HG03460 (cell line): ENCODE measurements at regions not wholly inside any gene's neighbourhood (a gene's known extent, or its start where the extent isn't known, plus 50 kb on each side); places are given as distances from the start of the nearest gene placed in this dataset.

Source experiments
- ATAC-seq: cut with Tn5 transposase; IDR thresholded peaks from one replicate; pipeline ENCODE4 v1.9.1; 2021; ENCODE audit not compliant: unreplicated experiment

DNA sequence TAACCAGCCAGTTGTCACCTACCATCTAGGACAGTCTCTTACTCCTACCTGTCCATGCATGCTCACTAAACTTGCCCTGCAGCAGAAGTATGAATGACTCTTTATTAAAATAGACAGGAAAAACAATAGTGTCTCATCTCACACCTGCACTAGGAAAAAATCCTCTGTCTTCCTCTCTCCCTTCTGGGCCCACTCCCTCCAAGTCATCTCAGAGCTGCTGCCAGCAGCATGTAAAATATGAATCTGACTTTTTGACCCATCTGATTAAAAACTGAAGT lies 93.5 kb upstream of the THBS1 start:
- ATAC-seq: no peak

DNA sequence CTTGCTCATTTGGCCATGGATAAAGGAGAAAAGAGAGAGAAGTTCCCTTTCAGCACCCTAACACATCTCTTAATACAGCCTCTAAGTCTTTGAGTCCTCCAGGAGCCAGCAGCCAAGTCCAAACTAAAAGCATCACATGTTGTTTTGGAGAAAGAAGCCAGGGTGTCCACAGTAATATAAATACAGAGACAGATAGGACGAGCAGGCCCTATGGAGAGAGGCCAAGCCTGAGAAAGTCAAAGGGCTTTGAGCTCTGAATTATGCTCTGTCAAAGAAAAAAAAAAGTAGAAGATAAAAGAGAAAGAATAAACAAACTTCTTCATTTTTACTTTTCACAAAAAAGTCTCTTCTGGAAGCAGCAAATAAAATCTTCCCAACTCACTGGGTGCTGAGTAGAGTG lies 92.4 kb upstream of the THBS1 start:
- no peak for ATAC-seq

DNA sequence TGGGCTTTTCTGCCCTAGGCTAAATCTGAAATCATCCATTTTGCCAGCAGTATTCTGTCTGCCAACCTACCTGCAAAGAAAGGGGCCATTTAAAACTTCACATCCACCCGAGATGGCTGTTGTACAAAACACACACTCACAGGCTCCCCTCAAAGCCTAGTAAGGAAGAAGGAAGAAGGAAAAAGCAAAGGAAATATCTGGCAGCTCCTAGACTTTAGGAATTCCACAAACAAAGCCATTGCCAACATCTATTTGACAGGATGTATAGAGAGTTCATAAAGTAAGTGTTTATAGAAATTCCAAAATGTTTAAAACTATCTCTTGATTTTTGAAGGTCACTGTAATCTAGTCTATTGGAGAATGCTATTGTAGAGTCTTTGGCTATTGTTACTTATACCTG lies 91.9 kb upstream of the THBS1 start:
- no peak for ATAC-seq

DNA sequence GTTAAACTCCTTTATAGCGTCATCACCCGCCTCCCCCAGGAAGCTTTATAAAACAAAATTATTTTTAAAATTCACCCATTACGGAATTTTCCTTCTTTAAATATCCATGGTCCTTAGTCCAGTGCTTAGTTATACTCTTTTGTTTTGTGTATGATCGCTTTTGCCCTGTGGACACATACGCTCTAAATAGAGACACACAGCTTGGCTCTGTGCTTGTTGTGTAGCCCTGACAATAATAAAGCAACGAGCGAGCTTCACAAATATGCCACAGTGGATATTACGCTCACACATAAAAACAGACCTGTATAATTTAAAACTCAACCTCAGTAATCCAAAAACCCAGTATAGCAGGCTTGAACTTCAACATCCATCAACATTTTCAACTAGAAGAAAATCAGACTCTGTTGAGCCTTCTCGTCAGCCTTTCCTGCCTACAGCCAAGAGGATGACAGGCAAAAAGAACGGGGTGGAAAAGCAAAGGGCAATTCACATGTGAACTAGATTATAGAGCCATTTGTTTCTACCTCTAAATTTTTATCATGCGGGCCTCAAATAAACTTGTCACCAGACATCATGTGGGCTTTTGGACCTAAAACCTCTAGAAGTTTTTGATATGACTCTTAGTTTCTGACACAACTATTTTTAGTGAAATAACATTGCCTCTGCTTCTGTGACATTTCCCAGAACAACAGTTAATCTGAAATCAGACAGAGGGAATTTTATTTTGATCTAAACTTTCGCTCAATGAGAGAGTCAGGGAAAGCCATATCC lies 89.6 kb upstream of the THBS1 start:
- ATAC-seq: no peak

DNA sequence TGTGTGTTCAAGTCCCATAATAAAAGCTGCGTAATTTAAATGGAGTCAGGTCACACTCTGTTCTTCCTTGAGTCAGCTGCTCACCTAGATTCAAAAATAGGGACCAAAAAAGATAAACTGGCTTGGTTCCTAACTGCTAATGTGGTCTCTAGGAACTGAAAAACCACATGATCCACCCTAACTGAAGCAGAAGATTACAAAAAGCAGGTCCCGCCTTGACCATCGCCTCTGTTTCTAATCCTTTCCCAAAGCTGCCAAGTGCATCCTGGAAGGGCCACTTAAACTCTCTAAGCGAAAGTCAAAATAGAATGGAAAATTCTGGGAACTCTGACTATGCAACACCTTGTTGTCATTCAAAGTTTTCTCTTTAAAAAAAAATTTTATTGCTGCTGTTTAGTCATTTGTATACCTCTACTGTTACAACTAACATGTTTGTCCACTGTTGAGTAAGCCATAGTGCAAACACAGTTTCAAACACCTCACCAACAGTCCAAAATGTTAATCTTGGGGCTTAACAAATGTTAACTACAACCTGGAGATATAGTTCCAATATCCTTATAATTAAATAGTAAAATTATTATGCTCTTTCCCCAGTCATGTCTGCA lies 88.9 kb upstream of the THBS1 start:
- no peak for ATAC-seq

DNA sequence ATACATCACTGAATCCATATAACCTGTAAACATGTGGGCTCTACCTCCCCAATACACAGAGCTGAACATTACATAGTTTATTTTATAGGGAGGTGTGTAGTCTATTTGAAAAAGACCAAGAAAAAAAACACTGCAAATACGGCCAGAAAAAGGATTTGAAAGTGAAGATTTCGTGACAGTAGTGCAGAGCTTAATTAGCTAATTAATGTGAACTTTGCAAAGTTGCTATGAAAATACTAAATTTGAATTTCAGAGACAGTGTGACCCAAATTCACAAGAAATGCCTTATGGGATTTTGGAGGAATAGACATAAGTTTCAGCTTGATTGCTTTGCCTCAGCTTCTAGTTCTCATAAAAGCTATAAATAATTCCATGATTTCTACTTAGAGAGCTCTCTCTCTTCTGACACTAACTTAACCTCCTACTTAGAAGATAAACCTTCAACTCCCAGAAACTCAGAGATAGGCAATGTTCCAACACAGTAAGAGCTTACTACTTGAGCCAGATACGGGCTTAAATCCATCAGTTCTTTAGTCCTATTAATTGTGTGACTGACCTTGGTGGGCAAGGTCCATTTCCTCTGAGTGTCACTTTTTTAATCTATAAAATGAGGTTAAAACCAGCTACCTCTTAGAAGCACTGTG lies 87.3 kb upstream of the THBS1 start:
- ATAC-seq: no peak

DNA sequence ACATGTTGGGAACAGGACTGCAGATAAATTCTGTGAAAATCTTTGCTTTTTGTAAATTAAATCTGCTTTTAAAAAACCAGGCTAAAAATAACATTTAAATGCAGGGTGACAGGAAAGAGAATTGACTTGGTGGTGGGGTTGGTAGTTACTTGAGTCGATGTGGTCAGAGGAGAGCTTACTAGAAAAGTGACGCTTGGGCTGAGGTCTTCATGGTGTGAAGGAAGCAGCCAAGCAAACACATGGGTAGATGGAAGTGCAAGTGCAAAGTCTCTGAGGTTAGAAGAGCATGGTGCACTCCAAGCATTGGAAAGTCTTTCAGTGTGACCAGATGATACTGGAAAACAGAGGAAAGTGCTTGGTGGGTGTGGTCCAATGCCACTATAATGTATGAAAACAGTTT lies 86.4 kb upstream of the THBS1 start:
- no peak for ATAC-seq

DNA sequence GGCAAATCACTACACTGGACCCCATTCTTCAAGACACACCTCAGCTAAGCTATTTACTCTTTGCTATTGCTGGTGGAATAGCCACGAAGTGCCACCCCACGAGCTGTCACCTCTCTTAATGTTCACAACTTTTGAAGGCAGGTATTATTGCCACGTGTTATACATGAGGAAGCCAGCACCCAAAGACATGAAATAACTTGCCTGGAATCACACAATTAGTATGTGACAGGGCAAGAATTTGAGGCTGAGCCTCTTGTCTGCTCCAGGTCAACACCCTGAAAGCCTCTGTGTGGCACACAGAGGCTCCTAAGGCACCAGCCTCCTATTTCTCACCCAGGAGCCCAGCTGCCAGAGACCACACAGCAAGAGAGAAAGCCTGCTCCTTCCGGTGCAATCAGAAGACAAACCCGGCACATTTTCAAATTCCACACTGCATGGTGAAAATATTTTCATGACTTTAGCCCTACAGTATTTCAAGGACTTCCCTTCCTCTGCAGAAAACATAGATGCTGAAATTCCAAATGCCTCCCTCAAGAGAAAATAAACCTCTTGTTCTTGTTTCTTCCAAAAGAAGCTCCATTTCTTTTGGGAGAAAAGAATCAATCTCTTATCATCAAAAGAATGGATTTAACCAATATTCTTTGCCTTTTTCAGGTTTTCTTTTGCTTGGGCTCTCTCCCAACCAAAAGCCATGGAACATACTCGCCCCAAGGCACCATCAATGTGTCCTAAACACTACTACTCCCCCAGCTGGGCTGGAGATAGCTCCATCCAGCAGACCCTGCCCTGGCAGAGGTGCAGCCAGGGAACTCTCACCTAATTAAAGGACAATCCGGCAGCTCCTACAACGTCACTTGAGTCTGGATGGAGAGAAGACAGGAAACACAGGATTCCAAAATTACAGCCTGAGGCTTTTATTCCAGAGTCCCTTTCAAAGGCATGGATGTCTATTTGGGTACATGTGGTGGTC lies 84.7 kb upstream of the THBS1 start:
- ATAC-seq: no peak

DNA sequence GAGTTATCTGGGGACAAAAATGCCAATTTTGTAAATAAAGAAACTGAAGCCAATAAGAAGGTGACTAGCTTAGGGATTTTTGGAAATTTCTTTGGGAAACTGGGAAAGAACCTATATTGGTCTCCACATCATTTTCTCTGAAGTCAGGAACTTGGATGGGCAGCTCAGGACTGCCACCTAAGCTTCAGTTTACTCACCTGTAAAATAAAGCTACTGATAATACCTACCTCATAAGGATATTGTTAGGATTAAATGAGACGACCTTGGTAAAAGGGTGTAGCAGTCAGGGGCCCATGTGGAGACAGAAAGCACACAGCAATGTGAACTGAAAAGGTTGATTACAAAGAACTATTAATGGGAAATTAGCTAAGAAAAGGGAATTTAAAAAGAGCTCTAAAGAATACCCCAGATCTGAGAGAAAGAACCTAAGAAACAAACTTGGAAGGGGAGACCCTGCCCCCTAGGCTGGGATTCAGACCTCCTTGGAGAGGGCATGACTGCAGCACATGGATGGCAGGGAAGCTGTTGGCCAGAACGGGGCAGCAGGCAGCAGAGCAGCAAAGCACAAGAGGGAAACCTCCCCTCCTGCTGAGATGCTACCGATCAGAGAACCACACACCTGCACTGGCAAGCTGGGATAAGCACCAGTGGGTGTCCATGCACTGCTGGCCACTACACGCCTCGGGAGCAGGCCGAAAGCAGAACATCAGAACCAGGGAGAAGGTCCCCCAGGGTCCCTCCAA lies 83.7 kb upstream of the THBS1 start:
- no peak for ATAC-seq

DNA sequence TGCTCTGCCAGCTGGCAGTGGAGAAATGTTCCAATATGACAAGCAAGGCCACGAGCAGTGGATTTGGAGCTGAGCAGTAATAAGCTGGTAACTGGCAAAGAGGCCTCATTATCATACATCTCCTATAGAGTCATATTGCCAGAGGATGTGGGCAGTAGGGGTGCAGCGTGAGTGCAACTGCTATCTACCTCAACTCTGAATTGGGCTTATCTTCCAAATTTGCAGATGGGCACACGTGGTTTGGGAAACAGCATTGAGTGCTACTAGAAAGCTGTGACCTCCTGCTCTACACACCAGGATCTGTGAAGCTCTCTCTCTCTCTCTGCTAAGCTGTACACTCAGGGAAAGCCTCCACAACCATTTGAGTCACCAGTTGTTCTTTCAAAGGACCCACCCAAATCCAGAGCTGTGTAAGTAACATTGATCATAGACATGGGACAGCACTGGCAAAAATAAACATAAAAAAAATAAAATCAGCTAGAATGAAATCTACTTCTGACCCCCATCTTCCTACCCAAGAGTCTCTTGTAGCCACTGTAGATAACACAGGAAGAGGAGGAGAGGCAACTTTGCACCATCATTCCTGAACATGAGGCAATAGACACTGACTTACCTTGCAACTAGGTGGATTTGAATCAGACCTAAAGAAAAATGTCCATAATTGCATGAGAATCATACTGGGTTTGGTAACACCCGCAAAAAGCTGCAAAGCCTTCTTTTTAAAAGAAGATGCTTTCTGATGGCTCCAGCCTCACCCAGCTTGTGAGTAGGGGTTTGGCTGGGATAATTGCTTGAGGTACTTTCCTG lies 82.9 kb upstream of the THBS1 start:
- ATAC-seq: no peak

DNA sequence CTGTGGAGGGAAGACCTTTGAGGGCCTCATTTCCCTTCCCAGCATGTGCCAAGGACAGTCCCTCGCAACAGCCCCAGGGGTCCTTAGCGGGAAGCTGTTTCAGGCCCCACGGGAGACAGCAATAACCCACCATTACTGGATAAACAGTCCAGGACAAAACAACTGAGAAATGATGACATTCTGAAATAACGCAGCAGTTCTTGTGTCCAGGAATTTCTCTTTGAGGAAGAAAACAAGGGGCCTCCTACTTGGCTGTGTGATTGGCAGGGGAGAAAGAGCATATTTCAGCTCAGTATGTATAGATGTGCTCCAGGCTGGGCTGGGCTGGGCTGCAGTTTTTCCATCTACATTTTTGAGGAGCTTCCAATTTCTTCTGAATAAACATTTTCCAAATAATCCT lies 82.2 kb upstream of the THBS1 start:
- ATAC-seq: no peak

DNA sequence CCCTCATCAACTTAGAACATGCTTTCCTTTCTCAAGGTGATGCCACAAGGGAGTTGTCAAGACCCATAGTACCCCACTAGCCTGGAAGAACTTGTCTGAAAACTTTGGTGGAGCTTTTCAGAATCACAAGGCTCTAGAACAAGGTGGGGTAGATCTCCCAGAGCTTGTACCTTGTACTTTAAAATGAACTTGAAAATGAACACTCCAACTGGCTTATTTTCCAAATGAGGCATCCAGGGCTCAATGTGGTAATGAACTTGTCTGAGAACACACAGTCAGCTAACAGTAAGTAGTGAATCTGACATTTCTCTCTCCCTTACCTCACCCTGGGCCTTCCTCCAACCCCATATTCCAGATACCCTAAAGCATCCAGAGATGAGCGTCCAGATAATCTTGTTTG lies 81.8 kb upstream of the THBS1 start:
- no peak for ATAC-seq

DNA sequence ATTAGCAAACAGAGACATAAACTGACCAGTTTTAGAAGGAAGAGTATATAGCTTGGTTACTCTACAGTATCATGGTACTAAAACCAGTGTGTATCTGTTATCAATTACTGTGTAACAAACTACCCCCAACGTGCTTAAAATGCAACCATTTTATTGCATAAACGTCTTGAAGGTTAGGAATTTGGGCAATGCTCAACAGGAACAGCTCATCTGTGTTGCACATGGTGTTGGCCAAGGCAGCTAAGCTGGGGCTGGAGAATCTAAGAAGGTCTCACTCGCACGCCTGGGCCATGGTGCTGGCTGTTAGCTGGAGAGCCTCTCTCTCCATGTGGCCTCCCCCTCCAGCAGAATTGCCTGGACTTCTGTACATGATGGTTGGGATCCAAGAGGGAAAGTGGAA lies 81.2 kb upstream of the THBS1 start:
- no peak for ATAC-seq

DNA sequence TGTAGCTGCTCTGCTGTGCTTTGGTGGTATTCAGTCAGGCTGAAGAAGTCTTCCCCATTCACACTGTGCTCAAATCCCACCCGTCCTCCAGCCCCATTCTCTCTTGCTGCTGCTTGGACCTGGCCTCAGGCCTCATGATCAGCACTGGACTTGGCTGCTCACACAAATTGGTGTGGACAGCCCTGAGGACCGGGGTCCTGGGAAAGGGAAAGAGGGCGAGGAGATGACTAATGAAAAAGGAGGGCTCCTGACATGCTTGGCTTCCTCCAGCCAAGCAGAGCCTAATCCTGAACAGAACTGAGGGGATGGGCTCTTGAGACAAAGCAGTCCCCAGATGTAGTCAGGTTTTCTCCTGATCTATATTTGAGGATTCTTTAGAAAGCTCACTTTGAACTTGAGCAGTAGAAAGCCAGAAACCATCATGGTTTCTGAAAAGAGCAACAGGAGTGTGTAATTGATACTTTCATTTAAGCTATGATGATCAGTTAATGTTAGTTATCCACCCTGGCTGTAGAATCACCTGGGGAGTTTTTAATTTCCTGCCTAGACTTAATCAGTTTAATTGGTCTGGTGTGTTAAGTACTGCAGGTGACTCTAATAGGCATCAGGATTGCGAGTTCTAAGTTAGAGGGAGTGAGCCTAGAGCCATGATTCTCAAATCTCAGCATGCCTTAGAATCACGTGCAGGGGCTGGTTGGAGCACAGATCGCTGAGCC lies 79.4 kb upstream of the THBS1 start:
- ATAC-seq: no peak

DNA sequence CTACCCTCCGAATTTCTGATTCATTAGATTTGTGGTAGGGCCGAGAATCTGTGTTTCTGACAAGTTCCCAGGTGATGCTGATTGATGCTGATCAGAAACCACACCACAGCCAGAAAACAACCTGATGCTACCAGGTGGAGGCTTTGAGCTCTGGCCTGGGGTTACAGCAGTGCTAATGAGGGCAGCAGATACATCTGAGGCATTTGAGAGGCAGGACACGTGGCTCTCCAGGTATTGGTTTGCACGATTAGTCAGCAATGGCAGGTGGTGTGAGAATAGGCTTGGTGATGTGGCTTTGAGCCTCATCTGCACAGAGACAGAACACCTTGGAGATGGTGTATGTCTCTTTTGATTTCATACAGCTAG lies 78.8 kb upstream of the THBS1 start:
- no peak for ATAC-seq

DNA sequence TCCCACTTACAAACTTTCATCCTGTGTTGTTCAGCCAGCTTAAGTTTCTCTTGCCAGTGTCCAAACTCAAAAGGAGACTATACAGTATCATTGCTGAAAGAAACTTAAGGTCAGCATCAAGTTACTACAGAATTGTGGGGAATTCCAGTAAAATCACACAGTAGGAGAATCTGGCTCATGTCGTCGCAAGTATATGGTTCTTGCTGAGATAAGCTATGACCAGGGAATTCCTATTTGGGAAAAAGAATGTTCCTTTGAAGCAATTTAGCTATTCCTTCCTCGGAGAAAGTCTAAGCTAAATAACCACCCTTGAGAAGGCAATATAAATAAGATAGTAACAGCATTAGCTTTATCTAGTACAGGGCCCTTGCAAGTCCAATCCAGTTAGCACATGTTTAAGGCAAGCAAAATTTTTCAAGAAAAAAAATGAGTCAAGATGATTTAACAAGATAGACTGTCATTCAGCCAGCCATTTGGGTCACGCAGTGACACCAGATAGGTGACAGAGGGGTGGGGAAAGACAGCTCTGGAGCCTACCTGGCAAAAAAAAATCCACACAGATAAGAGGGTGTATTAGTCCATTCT lies 78.2 kb upstream of the THBS1 start:
- no peak for ATAC-seq

DNA sequence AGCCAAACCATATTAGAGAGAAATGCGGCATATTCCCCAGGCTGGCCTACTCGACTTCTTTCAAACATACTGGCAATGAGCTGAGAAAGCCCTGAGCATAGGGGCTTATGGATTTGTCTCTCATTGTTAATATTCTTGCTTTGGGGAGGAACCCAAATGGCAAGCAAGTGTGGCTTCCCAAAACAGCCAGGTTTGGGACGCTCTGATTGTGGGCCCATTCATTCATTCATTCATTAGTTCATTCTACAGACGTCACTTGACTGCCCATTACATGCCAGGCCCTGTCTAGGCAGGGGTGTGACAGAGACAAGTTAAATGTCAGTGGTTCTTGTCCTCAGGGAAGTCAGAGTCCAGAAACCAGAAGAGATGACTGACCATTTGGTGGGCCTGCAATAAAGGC lies 77.4 kb upstream of the THBS1 start:
- no peak for ATAC-seq

DNA sequence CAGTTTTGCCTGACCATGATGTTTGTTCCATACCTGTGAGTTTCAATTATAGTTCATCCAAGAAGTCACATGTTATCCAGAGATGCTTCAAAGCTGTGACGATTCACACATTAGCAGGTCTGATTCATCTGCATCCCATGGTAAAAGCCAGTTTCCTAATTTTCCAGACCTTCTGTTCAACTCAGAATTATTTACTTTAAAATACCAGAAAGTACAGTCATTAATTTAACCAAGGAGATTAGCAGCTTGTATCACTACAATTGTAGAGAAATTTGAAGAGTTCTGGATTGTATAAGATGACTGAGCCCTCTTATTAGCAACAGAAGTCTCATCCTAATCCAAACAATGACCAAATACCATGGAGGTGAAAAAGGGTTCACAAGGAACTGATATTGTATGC lies 76.1 kb upstream of the THBS1 start:
- no peak for ATAC-seq

DNA sequence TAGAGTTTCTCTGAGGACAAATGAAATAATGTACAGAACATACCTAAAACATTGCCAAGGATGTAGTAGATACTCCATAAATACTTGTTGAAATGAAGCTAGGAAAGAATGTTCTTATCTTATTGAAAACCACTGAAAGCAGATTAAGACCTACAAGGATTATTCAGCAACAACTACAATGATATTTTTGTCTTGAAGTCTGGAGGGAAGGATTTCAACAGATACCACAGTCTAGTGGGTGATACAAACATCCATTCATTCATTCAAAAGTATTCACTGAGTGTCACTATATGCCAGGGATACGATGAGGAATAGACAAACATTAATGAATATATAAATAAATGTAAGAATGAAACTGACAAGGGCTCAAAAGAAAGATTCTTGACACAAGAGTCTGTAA lies 74.7 kb upstream of the THBS1 start:
- no peak for ATAC-seq
